GM10266 (cell line): ENCODE measurements at regions not wholly inside any gene's neighbourhood (a gene's known extent, or its start where the extent isn't known, plus 50 kb on each side); places are given as distances from the start of the nearest gene placed in this dataset.
A peak's percentile ranks its signal among the peaks of the same experiment; 100 is the strongest.
"Not testable (repeated sequence)": the region's sequence is repeated elsewhere in the genome, so short reads cannot be mapped to it uniquely, and the experiment has no call there.

Experiments used
- DNase-seq: peaks from one replicate; pipeline ENCODE4 v3.0.0; 2012; ENCODE audit errors: extremely low spot score
- CTCF ChIP-seq: IDR thresholded peaks from 2 replicates; pipeline ENCODE4 v1.5.1; 2012; ENCODE audit warnings: mild to moderate bottlenecking, low read depth; ENCODE audit not compliant: control insufficient read depth, insufficient read depth; ENCODE audit errors: missing control alignments

DNA sequence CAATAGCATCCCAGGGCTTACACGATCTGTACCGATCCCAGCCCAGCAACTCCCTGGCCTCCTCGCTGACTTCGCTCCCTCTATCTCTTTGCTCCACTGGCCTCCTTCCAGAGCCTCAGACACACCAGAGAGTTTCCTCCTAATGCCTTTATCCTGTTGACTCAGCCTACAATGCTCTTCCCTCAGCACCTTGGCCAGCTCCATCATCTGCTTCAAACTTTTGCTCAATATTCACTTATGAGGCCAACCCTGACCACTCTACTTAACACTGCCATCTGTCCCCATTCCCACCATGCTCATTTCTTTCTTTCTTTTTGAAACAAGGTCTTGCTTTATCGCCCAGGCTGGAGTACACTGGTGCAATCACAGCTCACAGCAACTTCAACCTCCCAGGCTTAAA lies 180.9 kb downstream of the CEP170 start:
- not testable (repeated sequence) for DNase-seq

DNA sequence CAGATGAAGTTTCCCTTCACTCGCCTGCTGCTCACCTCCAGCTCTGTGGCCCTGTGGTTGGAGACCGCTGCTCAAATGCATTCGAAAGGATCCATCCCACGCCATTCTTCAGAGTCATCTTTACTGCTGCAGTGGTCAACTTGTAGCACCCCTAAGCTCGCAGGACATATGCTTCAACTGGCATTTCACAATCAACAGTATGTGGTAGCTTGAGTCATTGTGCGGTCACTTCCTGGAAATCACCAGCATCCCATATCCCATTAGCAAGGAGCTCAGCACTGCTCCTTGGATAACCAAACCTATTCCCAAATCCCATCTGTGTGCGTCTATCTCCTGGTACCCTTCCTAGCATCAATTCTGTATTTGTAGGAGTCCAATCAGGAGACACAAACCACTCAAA lies 188.0 kb downstream of the CEP170 start:
- not testable (repeated sequence) for DNase-seq

GRCh38 chr1:243061965-243062364 lies 193.1 kb downstream of the CEP170 start:
- DNase-seq: not testable (repeated sequence)

DNA sequence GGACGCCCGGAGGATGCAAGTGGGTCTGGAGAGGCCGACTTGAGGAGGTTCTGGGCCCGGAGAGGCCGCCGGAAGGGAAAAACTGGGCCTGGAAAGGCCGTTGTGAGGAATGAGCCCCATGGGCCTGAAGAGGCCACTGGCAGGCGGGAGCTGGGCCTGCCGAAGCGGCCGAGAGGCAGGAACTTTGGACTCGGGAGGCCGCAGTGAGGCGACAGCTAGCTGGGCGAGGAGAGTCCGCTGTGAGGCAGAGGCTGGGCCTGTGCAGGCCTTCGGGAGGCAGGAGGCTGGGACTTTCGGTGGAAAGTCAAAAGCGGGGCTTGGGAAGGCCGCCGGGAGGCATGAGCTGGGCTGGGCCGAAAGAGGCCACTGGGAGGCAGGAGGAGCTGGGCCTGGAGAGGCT lies 199.6 kb downstream of the CEP170 start:
- not testable (repeated sequence) for DNase-seq

DNA sequence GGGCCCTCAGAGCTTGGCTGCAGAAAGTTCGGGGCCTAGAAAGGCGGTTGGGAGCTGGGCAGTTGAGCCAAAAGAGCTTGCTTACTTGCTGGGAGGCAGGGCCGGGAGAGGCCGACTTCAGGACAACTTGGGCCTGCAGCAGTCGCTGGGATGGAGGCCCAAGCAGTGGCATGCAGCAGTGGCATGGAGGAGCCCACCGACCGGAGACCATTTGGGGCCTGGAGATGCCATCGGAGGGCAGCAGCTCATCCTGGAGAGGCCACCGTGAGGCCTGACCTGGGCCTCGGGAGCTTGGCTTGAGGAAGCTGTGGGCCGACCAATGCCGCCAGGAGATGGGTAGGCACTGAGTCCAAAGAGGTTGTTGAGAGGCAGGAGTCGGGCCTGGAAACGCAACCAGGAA lies 200.0 kb downstream of the CEP170 start:
- DNase-seq: peak; percentile 0

GRCh38 chr1:243054681-243055080 lies 200.4 kb downstream of the CEP170 start:
- not testable (repeated sequence) for DNase-seq

DNA sequence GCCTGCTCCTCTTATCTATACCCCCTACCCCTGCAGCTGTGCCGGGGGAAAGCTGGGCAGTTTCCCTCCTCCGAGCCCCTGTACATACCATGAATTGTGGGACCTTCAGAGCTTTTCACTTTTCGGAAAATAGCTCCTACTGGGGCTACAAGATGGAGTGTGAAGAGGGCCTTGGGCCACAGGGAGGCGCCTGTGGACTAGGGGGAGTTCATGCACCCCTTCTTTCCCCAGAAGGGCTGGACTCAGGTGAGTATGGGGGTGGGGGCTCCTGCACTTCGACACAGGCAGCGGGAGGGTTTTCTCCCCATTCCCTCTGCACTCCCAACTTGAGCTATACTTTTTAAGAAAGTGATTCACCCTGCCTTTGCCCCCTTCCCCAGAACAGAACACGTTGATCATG lies 202.0 kb downstream of the CEP170 start:
- not testable (repeated sequence) for DNase-seq

DNA sequence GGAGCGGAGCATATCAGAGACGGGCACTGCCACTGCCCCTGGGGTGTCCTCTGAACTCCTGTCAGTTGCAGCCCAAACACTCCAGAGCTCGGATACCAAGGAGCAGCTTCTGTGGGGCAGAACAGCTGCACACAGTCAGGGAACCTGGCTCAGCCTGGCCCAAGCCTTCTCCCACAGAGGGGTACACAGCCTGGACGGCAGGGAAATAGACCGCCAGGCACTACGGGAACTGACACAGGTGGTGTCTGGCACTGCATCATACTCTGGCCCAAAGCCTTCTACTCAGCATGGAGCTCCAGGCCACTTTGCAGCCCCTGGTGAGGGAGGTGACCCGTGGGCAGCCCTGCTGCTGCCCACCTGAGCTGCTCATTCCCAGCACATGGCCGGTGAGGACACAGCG lies 204.5 kb downstream of the CEP170 start:
- not testable (repeated sequence) for DNase-seq

- not testable (repeated sequence) for DNase-seq
These were observed 205.4 kb downstream of the CEP170 start for GRCh38 chr1:243049716-243050115.

GRCh38 chr1:243021365-243021764 lies 233.7 kb downstream of the CEP170 start:
- DNase-seq: not testable (repeated sequence)

GRCh38 chr1:243019030-243019635 lies 235.9 kb downstream of the CEP170 start:
- DNase-seq: not testable (repeated sequence)

- not testable (repeated sequence) for DNase-seq
These were observed 244.4 kb downstream of the CEP170 start for GRCh38 chr1:243010719-243011118.

DNA sequence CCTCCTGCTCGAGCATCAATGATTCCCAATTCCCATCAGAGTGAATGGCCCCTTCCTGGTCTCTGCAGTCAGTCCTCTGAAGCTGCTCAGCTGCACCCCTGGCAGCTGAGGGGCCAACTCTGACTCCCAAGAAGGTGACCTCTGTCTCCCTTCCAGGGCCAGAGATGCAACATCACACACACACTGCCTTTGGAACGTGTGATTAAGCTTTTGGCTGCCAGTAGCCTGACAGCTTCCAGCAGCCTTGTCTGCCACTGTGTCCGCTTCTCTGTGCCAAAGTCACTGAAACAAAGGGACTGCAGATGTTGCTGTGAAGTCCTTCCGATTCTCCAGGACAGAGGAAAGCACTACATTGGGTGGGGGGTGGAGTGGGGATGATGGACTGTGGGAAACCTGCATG lies 254.1 kb downstream of the CEP170 start:
- not testable (repeated sequence) for DNase-seq

GRCh38 chr1:242992776-242993175 lies 262.3 kb downstream of the CEP170 start:
- DNase-seq: not testable (repeated sequence)

GRCh38 chr1:242985096-242985495 lies 270.0 kb downstream of the CEP170 start:
- not testable (repeated sequence) for DNase-seq

GRCh38 chr1:242973341-242973740 lies 281.7 kb downstream of the CEP170 start:
- DNase-seq: not testable (repeated sequence)

GRCh38 chr1:242966892-242967291 lies 288.2 kb downstream of the CEP170 start:
- no peak for DNase-seq
- no peak for TF ChIP-seq CTCF

- not testable (repeated sequence) for DNase-seq
These were observed 295.7 kb downstream of the CEP170 start for GRCh38 chr1:242959397-242959796.

- DNase-seq: not testable (repeated sequence)
These were observed 300.1 kb downstream of the CEP170 start for GRCh38 chr1:242954945-242955344.
